HepG2 (cell line): ENCODE measurements at regions not wholly inside any gene's neighbourhood (a gene's known extent, or its start where the extent isn't known, plus 50 kb on each side); places are given as distances from the start of the nearest gene placed in this dataset.

Source experiments
- ATAC-seq: fragments of 200-7000 bp; cut with Tn5 transposase; 3 replicates; pipeline ENCODE4 v1.9.1; 2020; ENCODE audit warnings: mild to moderate bottlenecking, moderate library complexity
- BruUV-seq: library from RNA; stranded (reverse); fragments of 400-500 nt; replicated peaks from 2 replicates; lab custom pipeline; 2021; lab: Mats Ljungman, UMichigan
- CTCF ChIA-PET: fragments of 300-600 bp; formaldehyde crosslinking; extraction: SDS; loops from one replicate; lab custom pipeline; 2021; ENCODE audit warnings: low total read pairs, inconsistent platforms, low intra/inter-chr PET ratio; lab: Yijun Ruan, JAX
- POLR2A ChIA-PET: fragments of 350-600 bp; sonication (Branson Sonifier 250); formaldehyde crosslinking; loops from one replicate; lab custom pipeline; 2020; ENCODE audit warnings: antibody characterized with exemption, inconsistent platforms; lab: Yijun Ruan, JAX
- DNase-seq: peaks from one replicate; pipeline ENCODE4 v3.0.0-alpha.2; 2015; ENCODE audit warnings: low spot score
- FAIRE-seq: peaks from 3 replicates; lab custom pipeline; 2011; peaks lifted over from hg19 to GRCh38; lab: Jason Lieb, UNC
- H2AFZ ChIP-seq: one replicate; pipeline ENCODE4 v1.6.1; 2011; ENCODE audit warnings: low read length, inconsistent platforms
- H3K27ac ChIP-seq: fragments of 300-600 bp; 3 replicates; pipeline ENCODE4 v1.8.0; 2011; ENCODE audit warnings: mixed run types, mild to moderate bottlenecking, mixed read lengths, low read length, inconsistent platforms; ENCODE audit not compliant: insufficient read depth; ENCODE audit errors: extremely low read length
- H3K27me3 ChIP-seq, 2 experiments: fragments of 200-600 bp in 1 of 2; 2 replicates in 1 of 2; 3 replicates in 1 of 2; pipeline versions ENCODE4 v1.6.0 to v1.8.0; 2011; ENCODE audit warnings: low read length in 2 of 2, mild to moderate bottlenecking in 2 of 2, moderate library complexity in 2 of 2, inconsistent platforms in 1 of 2; ENCODE audit not compliant: insufficient read depth in 2 of 2, control insufficient read depth in 1 of 2
- H3K36me3 ChIP-seq, 2 experiments: fragments of 200-600 bp in 1 of 2; replicated peaks in 1 of 2; 2 replicates in 1 of 2; 3 replicates in 1 of 2; pipeline versions ENCODE4 v1.5.1 to v1.8.0; 2011; ENCODE audit warnings: low read length in 2 of 2, inconsistent platforms in 1 of 2; ENCODE audit not compliant: insufficient read depth in 2 of 2, control insufficient read depth in 1 of 2
- H3K4me1 ChIP-seq: 2 replicates; pipeline ENCODE4 v1.5.1; 2012; ENCODE audit warnings: low read length, inconsistent platforms; ENCODE audit not compliant: insufficient read depth
- H3K4me2 ChIP-seq: 2 replicates; pipeline ENCODE4 v1.6.0; 2011; ENCODE audit warnings: low read depth, low read length, inconsistent platforms
- H3K4me3 ChIP-seq, 3 experiments: fragments of 200-600 bp in 1 of 3; sonication (generic), shearing (Covaris generic) in 1 of 3; replicated peaks in 1 of 3; 2 replicates each; pipeline ENCODE4 v1.5.1; 2011 to 2016; ENCODE audit warnings: low read length in 3 of 3, inconsistent platforms in 2 of 3, low read depth in 2 of 3, mild to moderate bottlenecking in 2 of 3, control low read depth in 1 of 3, mixed read lengths in 1 of 3; ENCODE audit not compliant: insufficient read depth in 1 of 3
- H3K79me2 ChIP-seq: one replicate; pipeline ENCODE4 v1.6.1; 2011; ENCODE audit warnings: low read length, inconsistent platforms; ENCODE audit not compliant: insufficient read depth
- H3K9ac ChIP-seq: 2 replicates; pipeline ENCODE4 v1.6.0; 2011; ENCODE audit warnings: mild to moderate bottlenecking, low read depth, low read length, inconsistent platforms; ENCODE audit not compliant: insufficient read depth
- H3K9me3 ChIP-seq: 2 replicates; pipeline ENCODE4 v1.5.1; 2012; ENCODE audit warnings: mild to moderate bottlenecking, low read length
- H4K20me1 ChIP-seq: 2 replicates; pipeline ENCODE4 v1.6.0; 2011; ENCODE audit warnings: inconsistent platforms, mild to moderate bottlenecking, low read length, moderate library complexity; ENCODE audit not compliant: insufficient read depth
- ARID4A ChIP-seq: sonication (generic); formaldehyde crosslinking; IDR thresholded peaks from 2 replicates; pipeline ENCODE4 v1.5.0; 2020; ENCODE audit warnings: mild to moderate bottlenecking, missing genetic modification reagents, borderline replicate concordance
- CSRNP1 ChIP-seq: sonication (generic); formaldehyde crosslinking; IDR thresholded peaks from 2 replicates; pipeline ENCODE4 v1.8.1; 2023; ENCODE audit warnings: mild to moderate bottlenecking, missing genetic modification reagents
- EP300 ChIP-seq, 3 experiments: sonication (generic) in 1 of 3; formaldehyde crosslinking in 1 of 3; IDR thresholded peaks; 2 replicates each; pipeline versions ENCODE4 v1.5.1 to v1.6.1; 2011 to 2020; ENCODE audit warnings: low read depth in 2 of 3, low read length in 2 of 3, borderline replicate concordance in 1 of 3, improper control_type of control experiment in 1 of 3, mild to moderate bottlenecking in 1 of 3, missing genetic modification reagents in 1 of 3, moderate library complexity in 1 of 3
- NCOA1 ChIP-seq: sonication (generic); formaldehyde crosslinking; IDR thresholded peaks from 2 replicates; pipeline ENCODE4 v1.9.0; 2021; ENCODE audit warnings: missing genetic modification reagents
- NR2F2 ChIP-seq: IDR thresholded peaks from 2 replicates; pipeline ENCODE4 v1.6.1; 2012; ENCODE audit warnings: low read depth, inconsistent platforms, borderline replicate concordance
- RBAK ChIP-seq: sonication (generic); formaldehyde crosslinking; IDR thresholded peaks from 2 replicates; pipeline ENCODE4 v1.5.1; 2020; ENCODE audit warnings: mild to moderate bottlenecking, missing genetic modification reagents
- THAP8 ChIP-seq: sonication (generic); formaldehyde crosslinking; IDR thresholded peaks from 2 replicates; pipeline ENCODE4 v1.5.1; 2020; ENCODE audit warnings: missing genetic modification reagents, mild to moderate bottlenecking, borderline replicate concordance
- ZNF724P ChIP-seq: sonication (generic); formaldehyde crosslinking; IDR thresholded peaks from 2 replicates; pipeline ENCODE4 v1.8.0; 2022; ENCODE audit warnings: missing genetic modification reagents, borderline replicate concordance
- ZNF788 ChIP-seq: sonication (generic); formaldehyde crosslinking; IDR thresholded peaks from 2 replicates; pipeline ENCODE4 v1.5.0; 2020; ENCODE audit warnings: mild to moderate bottlenecking, missing genetic modification reagents, borderline replicate concordance
- WGBS: methylation state at CpG from one replicate; pipeline ENCODE4 v1.1.6; 2017; ENCODE audit warnings: low lambda C conversion rate; 5-methylcytosine and 5-hydroxymethylcytosine counted together
- in situ Hi-C: cut with HindIII; loops from 2 replicates; pipeline ENCODE4 v1.10.0; 2017; ENCODE audit warnings: low pct_unique_long_range_greater_than_20kb; ENCODE audit not compliant: extremely low pct_ligation_motif_present
- intact Hi-C: fragments of 100-400 bp; cut with micrococcal nuclease; formaldehyde crosslinking; loops from one replicate; pipeline ENCODE4 v1.10.0; 2022; ENCODE audit not compliant: unreplicated experiment

- no TSS peak for BruUV-seq
- 45% methylated on average over 2 of the region's 3 CpGs for WGBS
- no peak for DNase-seq
- Histone ChIP-seq H3K36me3 (no peaks in the 10 kb centered on the region), H3K27ac (no peak overlapping the region), H3K27me3 (no peaks in the 10 kb centered on the region), H4K20me1 (no peaks in the 10 kb centered on the region), H3K4me2 (no peak overlapping the region), H2AFZ (no peak overlapping the region), H3K4me3 (no peak overlapping the region)
- CTCF ChIA-PET: no interaction called here
- FAIRE-seq: no peak
- intact Hi-C loops: no loop called here
- no peak for TF ChIP-seq ZNF788
- TF ChIP-seq NCOA1 (CRISPR knock-in tag): no peak
- TF ChIP-seq EP300 (IDR thresholded peaks at IDR 0.05; ENCODE audit: low read depth in 2 of 2, low read length in 2 of 2): no peak
- no peak for TF ChIP-seq EP300 (CRISPR knock-in tag; IDR thresholded peaks at IDR 0.05; ENCODE audit: borderline replicate concordance)
- no peak for TF ChIP-seq CSRNP1 (CRISPR knock-in tag)
- TF ChIP-seq THAP8 (CRISPR knock-in tag): no peak
- no peak for TF ChIP-seq ZNF724P (CRISPR knock-in tag)
- TF ChIP-seq NR2F2: no peak
- TF ChIP-seq ARID4A (CRISPR knock-in tag): no peak
- no peak for TF ChIP-seq RBAK (CRISPR knock-in tag)
- TF ChIP-seq, all 625 proteins: peak for 0
- H3K9me3 ChIP-seq: peaks cover 12% of the 10 kb centered on the region
- in situ Hi-C loops: no loop called here
- peaks cover 16% of the 10 kb centered on the region for H3K4me1 ChIP-seq
- H3K79me2 ChIP-seq: no peaks in the 10 kb centered on the region
- POLR2A ChIA-PET: no interaction called here
- no peak for ATAC-seq
- H3K9ac ChIP-seq: no peak overlapping the region
These were observed 54.9 kb upstream of the SDK1 start for GRCh38 chr7:3246127-3246526.
